NOMO-1 treated with DMSO at 0.1 percent for 48 hours (cell line): ENCODE measurements at regions not wholly inside any gene's neighbourhood (a gene's known extent, or its start where the extent isn't known, plus 50 kb on each side); places are given as distances from the start of the nearest gene placed in this dataset.

Experiments used
- DNase-seq: peaks from one replicate; lab custom pipeline; 2025; ENCODE audit not compliant: unreplicated experiment; lab: John Stamatoyannopoulos, UW

GRCh38 chr6:50602292-50602691 lies 111.0 kb upstream of the TFAP2D start:
- no peak for DNase-seq

- DNase-seq = no peak
These were observed 104.9 kb upstream of the TFAP2D start for GRCh38 chr6:50608421-50608820.

- no peak for DNase-seq
These were observed 102.8 kb upstream of the TFAP2D start for GRCh38 chr6:50610562-50610961.

- DNase-seq = no peak
These were observed 77.9 kb upstream of the TFAP2D start for GRCh38 chr6:50635429-50635828.

GRCh38 chr6:50637267-50637666 lies 76.1 kb upstream of the TFAP2D start:
- no peak for DNase-seq

GRCh38 chr6:50649086-50649485 lies 64.2 kb upstream of the TFAP2D start:
- DNase-seq = no peak

GRCh38 chr6:50653253-50653652 lies 60.1 kb upstream of the TFAP2D start:
- DNase-seq = no peak

- DNase-seq = no peak
These were observed 59.2 kb upstream of the TFAP2D start for GRCh38 chr6:50654155-50654554.

- no peak for DNase-seq
These were observed 57.4 kb upstream of the TFAP2D start for GRCh38 chr6:50655848-50656453.

GRCh38 chr6:50657513-50657912 lies 55.8 kb upstream of the TFAP2D start:
- DNase-seq = no peak

GRCh38 chr6:50658561-50658960 lies 54.8 kb upstream of the TFAP2D start:
- DNase-seq = no peak

GRCh38 chr6:50661636-50662035 lies 51.7 kb upstream of the TFAP2D start:
- DNase-seq = no peak
